Muscle layer of colon (tissue), 2 donors: ENCODE measurements at regions not wholly inside any gene's neighbourhood (a gene's known extent, or its start where the extent isn't known, plus 50 kb on each side); places are given as distances from the start of the nearest gene placed in this dataset.

Experiments used
- H3K27ac ChIP-seq: one replicate; pipeline ENCODE4 v1.7.0; 2013; ENCODE audit warnings: low read depth, mild to moderate bottlenecking, low read length, moderate library complexity
- H3K27me3 ChIP-seq, 2 donors: one replicate each; pipeline ENCODE4 v1.7.0; 2013; ENCODE audit warnings: low read length in 2 of 2, mild to moderate bottlenecking in 2 of 2; ENCODE audit not compliant: insufficient read depth in 2 of 2, control insufficient read depth in 1 of 2
- H3K36me3 ChIP-seq: one replicate; pipeline ENCODE4 v1.7.0; 2013; ENCODE audit warnings: mild to moderate bottlenecking, low read length; ENCODE audit not compliant: insufficient read depth
- H3K4me1 ChIP-seq: one replicate; pipeline ENCODE4 v1.7.0; 2013; ENCODE audit warnings: mild to moderate bottlenecking, low read length; ENCODE audit not compliant: insufficient read depth
- H3K4me3 ChIP-seq, 2 donors: one replicate each; pipeline ENCODE4 v1.7.0; 2013; ENCODE audit warnings: low read length in 2 of 2, low read depth in 1 of 2, mild to moderate bottlenecking in 1 of 2, moderate library complexity in 1 of 2
- H3K9ac ChIP-seq: one replicate; pipeline ENCODE4 v1.7.0; 2013; ENCODE audit warnings: low read length
- H3K9me3 ChIP-seq: one replicate; pipeline ENCODE4 v1.7.0; 2013; ENCODE audit warnings: mild to moderate bottlenecking, low read length
- donor health status: abdominal sarcoma.
- donor health status: Adenocarcinoma of cecum.

DNA sequence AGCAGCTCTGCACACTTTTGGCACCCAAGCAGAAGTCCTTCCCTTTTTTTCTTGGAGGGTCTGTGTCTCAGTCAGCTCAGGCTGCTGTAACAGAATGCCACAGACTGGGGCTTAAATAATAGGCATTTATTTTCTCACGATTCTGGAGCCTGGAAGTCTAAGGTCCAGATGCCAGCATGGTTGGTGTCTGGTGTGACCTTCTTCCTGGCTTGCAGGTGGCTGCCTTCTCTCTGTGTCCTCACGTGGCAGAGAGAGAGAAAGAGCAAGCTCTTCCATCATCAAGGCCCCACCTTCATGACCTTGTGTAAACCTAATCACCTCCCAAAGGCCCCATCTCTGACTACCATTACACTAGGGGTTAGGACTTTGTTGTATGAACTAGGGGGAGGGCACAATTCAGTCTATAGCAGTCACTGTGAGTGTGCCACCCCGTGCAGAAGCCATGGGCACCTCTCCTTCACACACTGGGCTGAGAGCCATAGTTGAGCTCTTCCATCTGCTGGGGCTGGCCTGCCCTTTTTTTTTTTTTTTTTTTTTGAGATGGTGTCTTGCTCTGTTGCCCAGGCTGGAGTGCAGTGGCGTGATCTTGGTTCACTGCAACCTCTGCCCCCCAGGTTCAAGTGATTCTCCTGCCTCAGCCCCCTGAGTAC lies 80.3 kb downstream of the OAT start:
- H3K4me1 ChIP-seq = no peaks in the 10 kb centered on the region
- H3K9ac ChIP-seq = no peak overlapping the region
- no peaks in the 10 kb centered on the region for H3K27me3 ChIP-seq
- H3K9me3 ChIP-seq = no peaks in the 10 kb centered on the region
- H3K4me3 ChIP-seq = no peak overlapping the region
- H3K36me3 ChIP-seq = no peaks in the 10 kb centered on the region
- H3K27ac ChIP-seq = no peak overlapping the region

GRCh38 chr10:124336186-124336585 lies 82.5 kb downstream of the OAT start:
- Histone ChIP-seq H3K9ac (no peak overlapping the region), H3K4me3 (no peak overlapping the region), H3K27ac (no peak overlapping the region), H3K9me3 (no peaks in the 10 kb centered on the region), H3K27me3 (no peaks in the 10 kb centered on the region), H3K4me1 (no peaks in the 10 kb centered on the region), H3K36me3 (no peaks in the 10 kb centered on the region)

DNA sequence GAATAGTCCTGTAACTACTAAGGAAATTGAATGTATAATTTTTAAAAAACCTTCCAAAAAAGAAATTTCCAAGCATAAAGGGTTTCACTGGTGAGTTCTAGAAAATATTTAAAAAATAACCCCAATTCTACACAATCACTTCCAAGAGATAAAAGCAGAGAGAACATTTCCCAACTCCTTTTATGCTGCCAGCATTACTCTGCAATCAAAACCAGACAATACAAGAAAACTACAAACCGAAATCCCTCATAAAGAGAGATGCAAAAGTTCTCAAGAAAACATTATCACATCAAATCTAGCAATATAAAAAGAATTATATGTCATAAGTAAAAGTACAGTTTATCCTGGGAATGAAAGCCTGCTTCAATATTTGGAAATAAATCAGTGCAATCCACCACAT lies 84.8 kb downstream of the OAT start:
- Histone ChIP-seq H3K27ac (no peak overlapping the region), H3K4me3 (no peak overlapping the region), H3K9ac (no peak overlapping the region), H3K4me1 (no peaks in the 10 kb centered on the region), H3K27me3 (no peaks in the 10 kb centered on the region), H3K9me3 (no peaks in the 10 kb centered on the region), H3K36me3 (no peaks in the 10 kb centered on the region)

GRCh38 chr10:124332426-124332825 lies 86.3 kb downstream of the OAT start:
- Histone ChIP-seq H3K27me3 (no peaks in the 10 kb centered on the region), H3K4me3 (no peak overlapping the region), H3K9ac (no peak overlapping the region), H3K36me3 (no peaks in the 10 kb centered on the region), H3K9me3 (no peaks in the 10 kb centered on the region), H3K4me1 (no peaks in the 10 kb centered on the region), H3K27ac (no peak overlapping the region)

GRCh38 chr10:124329941-124330340 lies 88.8 kb downstream of the OAT start:
- Histone ChIP-seq H3K27ac (no peak overlapping the region), H3K36me3 (no peaks in the 10 kb centered on the region), H3K4me3 (no peak overlapping the region), H3K4me1 (no peaks in the 10 kb centered on the region), H3K9ac (no peak overlapping the region), H3K27me3 (no peaks in the 10 kb centered on the region), H3K9me3 (no peaks in the 10 kb centered on the region)

GRCh38 chr10:124329362-124329761 lies 89.4 kb downstream of the OAT start:
- Histone ChIP-seq H3K9me3 (no peaks in the 10 kb centered on the region), H3K36me3 (no peaks in the 10 kb centered on the region), H3K27ac (no peak overlapping the region), H3K4me3 (no peak overlapping the region), H3K4me1 (no peaks in the 10 kb centered on the region), H3K27me3 (no peaks in the 10 kb centered on the region), H3K9ac (no peak overlapping the region)

GRCh38 chr10:124328477-124329220 lies 90.1 kb downstream of the OAT start:
- H3K27ac ChIP-seq = no peak overlapping the region
- no peaks in the 10 kb centered on the region for H3K36me3 ChIP-seq
- no peaks in the 10 kb centered on the region for H3K27me3 ChIP-seq
- no peak overlapping the region for H3K9ac ChIP-seq
- H3K4me3 ChIP-seq = no peak overlapping the region
- no peaks in the 10 kb centered on the region for H3K4me1 ChIP-seq
- H3K9me3 ChIP-seq = no peaks in the 10 kb centered on the region

- Histone ChIP-seq H3K9ac (no peak overlapping the region), H3K4me1 (no peaks in the 10 kb centered on the region), H3K27me3 (no peaks in the 10 kb centered on the region), H3K9me3 (no peaks in the 10 kb centered on the region), H3K4me3 (no peak overlapping the region), H3K27ac (no peak overlapping the region), H3K36me3 (no peaks in the 10 kb centered on the region)
These were observed 92.6 kb downstream of the OAT start for GRCh38 chr10:124325998-124326636.

GRCh38 chr10:124325633-124325914 lies 93.1 kb downstream of the OAT start:
- Histone ChIP-seq H3K4me3 (no peak overlapping the region), H3K9ac (no peak overlapping the region), H3K36me3 (no peaks in the 10 kb centered on the region), H3K4me1 (no peaks in the 10 kb centered on the region), H3K27me3 (no peaks in the 10 kb centered on the region), H3K9me3 (no peaks in the 10 kb centered on the region), H3K27ac (no peak overlapping the region)

GRCh38 chr10:124324856-124325632 lies 93.7 kb downstream of the OAT start:
- no peaks in the 10 kb centered on the region for H3K27me3 ChIP-seq
- no peak overlapping the region for H3K9ac ChIP-seq
- H3K36me3 ChIP-seq = no peaks in the 10 kb centered on the region

DNA sequence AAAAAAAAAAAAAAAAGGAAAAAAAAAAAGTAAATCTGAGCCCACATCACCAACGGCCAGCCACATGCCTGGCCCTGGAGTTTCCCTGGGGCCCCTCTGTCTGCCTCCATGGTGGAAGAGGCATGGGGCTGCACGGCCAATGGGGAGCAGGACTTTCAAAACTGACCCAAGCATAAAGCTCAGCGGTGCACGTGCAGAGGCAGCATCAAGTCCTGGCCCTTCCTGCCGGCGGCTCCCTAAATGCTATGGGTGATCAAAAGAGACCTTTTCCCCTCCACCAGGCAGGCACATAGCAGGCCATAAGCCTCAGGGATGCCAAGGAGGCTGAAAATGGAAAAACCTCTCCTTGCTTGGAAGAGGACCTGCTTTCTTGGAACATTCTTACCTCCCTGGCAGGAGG lies 94.3 kb downstream of the OAT start:
- H3K27ac ChIP-seq = no peak overlapping the region
- no peaks in the 10 kb centered on the region for H3K36me3 ChIP-seq
- H3K9ac ChIP-seq = no peak overlapping the region
- no peaks in the 10 kb centered on the region for H3K27me3 ChIP-seq
- no peaks in the 10 kb centered on the region for H3K4me1 ChIP-seq
- H3K4me3 ChIP-seq = no peak overlapping the region
- no peaks in the 10 kb centered on the region for H3K9me3 ChIP-seq

More at GRCh38 chr10:124324856-124325632, 93.7 kb downstream of the OAT start:
- Histone ChIP-seq H3K27ac (no peak overlapping the region), H3K4me3 (no peak overlapping the region), H3K4me1 (no peaks in the 10 kb centered on the region), H3K9me3 (no peaks in the 10 kb centered on the region)
